Nephron (organoid): ENCODE measurements at regions not wholly inside any gene's neighbourhood (a gene's known extent, or its start where the extent isn't known, plus 50 kb on each side); places are given as distances from the start of the nearest gene placed in this dataset.

Experiments
- H3K27ac Mint-ChIP-seq, 3 experiments: 2 replicates each; pipeline ENCODE4 v1.8.0; 2020; ENCODE audit warnings: mixed read lengths in 3 of 3, mild to moderate bottlenecking in 2 of 3, moderate library complexity in 1 of 3
- H3K27me3 Mint-ChIP-seq: 2 replicates; pipeline ENCODE4 v1.8.0; 2021; ENCODE audit warnings: low read depth, mild to moderate bottlenecking, moderate library complexity, mixed read lengths
- H3K36me3 Mint-ChIP-seq: 2 replicates; pipeline ENCODE4 v1.8.0; 2020; ENCODE audit warnings: low read depth, mixed read lengths
- H3K4me1 Mint-ChIP-seq: 2 replicates; pipeline ENCODE4 v1.8.0; 2020; ENCODE audit warnings: mixed read lengths
- H3K4me3 Mint-ChIP-seq, 3 experiments: 2 replicates each; pipeline ENCODE4 v1.8.0; 2020; ENCODE audit warnings: mild to moderate bottlenecking in 3 of 3, mixed read lengths in 3 of 3, moderate library complexity in 2 of 3
- H3K9me3 Mint-ChIP-seq: 2 replicates; pipeline ENCODE4 v1.8.0; 2020; ENCODE audit warnings: mixed read lengths
- TF ChIP-seq, protein P1 (sequence below), 3 experiments: fragments of 200-600 bp; sonication (generic); IDR thresholded peaks; one replicate each; pipeline ENCODE4 v1.5.0; 2021; ENCODE audit warnings: antibody characterized with exemption in 3 of 3; ENCODE audit not compliant: unreplicated experiment in 3 of 3

DNA sequence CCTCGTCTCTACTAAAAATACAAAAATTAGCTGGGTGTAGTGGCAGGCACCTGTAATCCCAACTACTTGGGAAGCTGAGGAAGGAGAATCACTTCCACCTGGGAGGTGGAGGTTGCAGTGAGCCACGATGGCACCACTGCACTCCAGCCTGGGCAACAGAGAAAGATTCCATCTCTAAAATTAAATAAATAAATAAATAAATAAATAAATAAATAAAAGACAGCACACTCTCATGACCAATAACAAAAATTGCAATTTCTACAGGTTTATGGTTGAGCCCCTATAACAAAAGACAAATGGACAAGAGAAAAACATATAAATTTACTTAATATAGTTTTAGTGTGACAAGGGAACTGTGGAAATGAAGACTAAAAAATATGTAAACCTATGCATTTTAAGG, 384.1 kb downstream of the CDH19 start:
- Mint-ChIP-seq H3K27me3 (peaks cover 3% of the 10 kb centered on the region), H3K27ac (no peak overlapping the region)

DNA sequence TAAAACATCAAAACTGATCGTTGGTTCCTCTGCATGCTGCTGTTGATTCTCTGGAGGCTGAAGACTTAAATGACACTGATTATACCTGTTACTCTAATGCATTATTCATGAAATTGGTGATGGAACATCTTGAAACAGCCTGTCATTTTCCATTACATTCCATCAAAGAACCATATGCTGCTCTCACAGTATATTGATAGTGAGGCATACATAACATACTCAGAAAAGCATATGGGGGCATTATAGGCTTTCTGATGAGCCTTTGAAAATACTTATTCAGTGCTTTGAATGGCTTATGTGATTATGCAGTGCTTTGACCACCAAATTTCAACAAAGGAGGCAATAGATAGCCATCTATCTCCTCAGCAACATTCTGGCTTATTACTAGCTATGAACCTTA, 392.1 kb downstream of the CDH19 start:
- Mint-ChIP-seq H3K36me3 (no peaks in the 10 kb centered on the region), H3K4me1 (no peaks in the 10 kb centered on the region), H3K27me3 (no peaks in the 10 kb centered on the region), H3K9me3 (no peaks in the 10 kb centered on the region), H3K27ac (no peak overlapping the region), H3K4me3 (no peak overlapping the region)
- TF ChIP-seq, protein P1, sequence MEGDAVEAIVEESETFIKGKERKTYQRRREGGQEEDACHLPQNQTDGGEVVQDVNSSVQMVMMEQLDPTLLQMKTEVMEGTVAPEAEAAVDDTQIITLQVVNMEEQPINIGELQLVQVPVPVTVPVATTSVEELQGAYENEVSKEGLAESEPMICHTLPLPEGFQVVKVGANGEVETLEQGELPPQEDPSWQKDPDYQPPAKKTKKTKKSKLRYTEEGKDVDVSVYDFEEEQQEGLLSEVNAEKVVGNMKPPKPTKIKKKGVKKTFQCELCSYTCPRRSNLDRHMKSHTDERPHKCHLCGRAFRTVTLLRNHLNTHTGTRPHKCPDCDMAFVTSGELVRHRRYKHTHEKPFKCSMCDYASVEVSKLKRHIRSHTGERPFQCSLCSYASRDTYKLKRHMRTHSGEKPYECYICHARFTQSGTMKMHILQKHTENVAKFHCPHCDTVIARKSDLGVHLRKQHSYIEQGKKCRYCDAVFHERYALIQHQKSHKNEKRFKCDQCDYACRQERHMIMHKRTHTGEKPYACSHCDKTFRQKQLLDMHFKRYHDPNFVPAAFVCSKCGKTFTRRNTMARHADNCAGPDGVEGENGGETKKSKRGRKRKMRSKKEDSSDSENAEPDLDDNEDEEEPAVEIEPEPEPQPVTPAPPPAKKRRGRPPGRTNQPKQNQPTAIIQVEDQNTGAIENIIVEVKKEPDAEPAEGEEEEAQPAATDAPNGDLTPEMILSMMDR (IDR thresholded peaks at IDR 0.05; ENCODE audit: unreplicated experiment in 3 of 3), result no peak

More for the DNA sequence above, 384.1 kb downstream of the CDH19 start:
- TF ChIP-seq, protein P1 (IDR thresholded peaks at IDR 0.05; ENCODE audit: unreplicated experiment in 3 of 3), result no peak
- Mint-ChIP-seq H3K36me3 (no peaks in the 10 kb centered on the region), H3K4me1 (no peaks in the 10 kb centered on the region), H3K4me3 (no peak overlapping the region), H3K9me3 (no peaks in the 10 kb centered on the region)

DNA sequence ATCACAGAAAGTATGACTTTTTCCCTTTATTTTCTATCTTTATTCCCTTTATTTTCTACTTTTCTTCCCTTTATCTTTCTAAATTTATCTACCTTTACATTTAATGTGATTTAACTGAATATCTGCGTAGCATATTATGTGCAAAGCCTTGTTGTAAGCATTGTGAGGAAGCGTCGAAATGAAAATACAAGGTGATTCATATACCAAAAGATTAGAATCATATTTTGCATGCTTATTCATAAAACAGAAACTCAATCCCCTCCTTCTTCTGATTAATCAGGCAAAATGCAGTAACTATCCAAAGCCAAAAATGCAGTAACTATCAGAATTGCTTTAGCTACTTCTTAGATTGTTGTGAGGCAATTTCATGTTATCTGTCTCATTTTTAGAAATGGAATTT, 393.0 kb downstream of the CDH19 start:
- no peaks in the 10 kb centered on the region for H3K9me3 Mint-ChIP-seq
- no peaks in the 10 kb centered on the region for H3K27me3 Mint-ChIP-seq
- no peaks in the 10 kb centered on the region for H3K36me3 Mint-ChIP-seq
- H3K27ac Mint-ChIP-seq, result no peak overlapping the region
- H3K4me3 Mint-ChIP-seq, result no peak overlapping the region
- H3K4me1 Mint-ChIP-seq, result no peaks in the 10 kb centered on the region
- TF ChIP-seq, protein P1 (IDR thresholded peaks at IDR 0.05; ENCODE audit: unreplicated experiment in 3 of 3), result no peak

DNA sequence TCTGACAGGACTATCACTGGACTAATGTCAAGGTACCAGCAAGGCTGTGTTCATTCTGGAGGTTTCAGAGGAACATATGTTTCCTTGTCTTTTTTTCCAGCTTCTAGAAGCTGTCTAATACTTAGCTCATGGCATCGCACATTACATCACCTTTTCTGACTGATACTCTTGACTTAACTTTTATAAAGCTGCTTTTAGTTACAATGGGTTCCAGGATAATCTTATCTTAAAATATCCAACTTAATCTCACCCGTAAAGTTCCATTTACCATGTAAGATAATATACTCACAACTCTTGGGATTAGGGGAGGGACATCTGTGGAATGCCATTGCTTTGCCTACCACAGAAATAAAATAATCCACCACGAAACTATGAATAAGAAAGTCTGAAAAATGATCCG, 394.2 kb downstream of the CDH19 start:
- Mint-ChIP-seq H3K4me1 (no peaks in the 10 kb centered on the region), H3K4me3 (no peak overlapping the region), H3K9me3 (no peaks in the 10 kb centered on the region), H3K27ac (no peak overlapping the region), H3K27me3 (no peaks in the 10 kb centered on the region), H3K36me3 (no peaks in the 10 kb centered on the region)
- TF ChIP-seq, protein P1 (IDR thresholded peaks at IDR 0.05; ENCODE audit: unreplicated experiment in 3 of 3), result no peak

DNA sequence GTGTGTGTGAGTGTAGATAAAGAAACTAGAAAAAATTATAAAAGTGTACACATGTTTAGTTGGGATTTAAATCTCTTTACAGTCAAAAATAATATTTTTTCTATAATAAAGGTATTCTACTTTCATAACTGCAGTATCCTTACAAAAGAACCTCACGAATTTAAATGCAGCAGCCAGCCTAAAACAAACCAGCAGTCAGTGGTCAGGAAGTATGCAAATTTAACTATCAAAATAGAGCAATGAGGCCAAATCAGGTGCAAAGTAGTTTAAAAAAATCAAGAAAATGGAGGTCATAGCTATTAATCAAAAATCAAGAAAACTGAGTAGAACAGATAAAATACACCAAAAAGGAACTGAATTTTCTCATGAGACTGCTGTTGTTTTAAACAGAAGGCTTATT, 407.1 kb downstream of the CDH19 start:
- no peaks in the 10 kb centered on the region for H3K4me1 Mint-ChIP-seq
- no peak overlapping the region for H3K27ac Mint-ChIP-seq
- TF ChIP-seq, protein P1 (IDR thresholded peaks at IDR 0.05; ENCODE audit: unreplicated experiment in 3 of 3), result no peak
- no peaks in the 10 kb centered on the region for H3K9me3 Mint-ChIP-seq
- H3K27me3 Mint-ChIP-seq, result no peaks in the 10 kb centered on the region
- no peak overlapping the region for H3K4me3 Mint-ChIP-seq
- H3K36me3 Mint-ChIP-seq, result no peaks in the 10 kb centered on the region

DNA sequence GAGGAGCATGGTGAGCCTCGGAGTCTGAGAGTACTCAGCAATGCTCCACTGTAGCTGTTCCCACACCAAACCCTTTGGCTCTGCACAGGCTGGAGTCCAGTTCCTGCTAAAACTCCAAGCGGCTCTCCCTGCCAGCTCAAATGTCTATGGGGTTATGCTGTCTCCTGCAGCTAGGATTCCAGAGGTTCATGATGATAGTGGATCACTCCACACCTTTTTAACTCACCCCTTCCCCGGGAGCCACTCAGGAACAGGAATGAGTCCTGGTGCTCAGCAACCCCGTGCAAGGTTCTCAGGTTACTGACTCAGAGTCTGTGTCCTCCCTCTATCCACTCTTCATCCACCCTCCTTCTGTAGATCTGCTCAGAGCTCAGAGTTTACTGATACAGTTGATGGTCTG, 410.0 kb downstream of the CDH19 start:
- Mint-ChIP-seq H3K27me3 (no peaks in the 10 kb centered on the region), H3K4me3 (no peak overlapping the region), H3K36me3 (no peaks in the 10 kb centered on the region), H3K27ac (no peak overlapping the region), H3K4me1 (no peaks in the 10 kb centered on the region), H3K9me3 (no peaks in the 10 kb centered on the region)
- TF ChIP-seq, protein P1 (IDR thresholded peaks at IDR 0.05; ENCODE audit: unreplicated experiment in 3 of 3), result no peak
